ENCODE measurements at regions not wholly inside any gene's neighbourhood (a gene's known extent, or its start where the extent isn't known, plus 50 kb on each side); places are given as distances from the start of the nearest gene placed in this dataset.

GRCh38 chr9:119435076-119435475 lies 65.8 kb upstream of the BRINP1 start:
- TF ChIP-seq CTCF (IDR thresholded peaks at IDR 0.05): no peak
- no peak for TF ChIP-seq ZNF121 (CRISPR knock-in tag; IDR thresholded peaks at IDR 0.05)
- no peak for TF ChIP-seq PREB (CRISPR knock-in tag; IDR thresholded peaks at IDR 0.05; ENCODE audit: borderline replicate concordance)
- no peak for TF ChIP-seq NR2C2 (CRISPR knock-in tag; IDR thresholded peaks at IDR 0.05)
- TF ChIP-seq AFF4 (CRISPR knock-in tag; IDR thresholded peaks at IDR 0.05; ENCODE audit: borderline replicate concordance): no peak
- no peak for TF ChIP-seq OVOL2 (CRISPR knock-in tag; IDR thresholded peaks at IDR 0.05; ENCODE audit: borderline replicate concordance)
- no peak for TF ChIP-seq TEAD4 (CRISPR knock-in tag; IDR thresholded peaks at IDR 0.05)
